Suprapubic skin (tissue), 4 donors: ENCODE measurements at regions not wholly inside any gene's neighbourhood (a gene's known extent, or its start where the extent isn't known, plus 50 kb on each side); places are given as distances from the start of the nearest gene placed in this dataset.

Source experiments
- DNase-seq, 2 donors: peaks; one replicate each; pipeline ENCODE4 v3.0.0-alpha.2; 2019; ENCODE audit warnings: low spot score in 2 of 2
- H3K27ac ChIP-seq: fragments of 200-600 bp; sonication (generic); one replicate; pipeline ENCODE4 v1.5.1; 2019
- H3K27me3 ChIP-seq: fragments of 200-600 bp; sonication (generic); one replicate; pipeline ENCODE4 v1.5.1; 2019
- H3K36me3 ChIP-seq: fragments of 200-600 bp; sonication (generic); one replicate; pipeline ENCODE4 v1.5.1; 2019
- H3K4me1 ChIP-seq: fragments of 200-600 bp; sonication (generic); one replicate; pipeline ENCODE4 v1.5.1; 2019
- H3K4me3 ChIP-seq: fragments of 200-600 bp; sonication (generic); one replicate; pipeline ENCODE4 v1.5.1; 2019; ENCODE audit warnings: mild to moderate bottlenecking
- H3K9me3 ChIP-seq: fragments of 200-600 bp; sonication (generic); one replicate; pipeline ENCODE4 v1.5.1; 2019
- EP300 ChIP-seq: sonication (generic); formaldehyde crosslinking; IDR thresholded peaks from one replicate; pipeline ENCODE4 v1.6.1; 2017; ENCODE audit warnings: antibody characterized with exemption
- POLR2A ChIP-seq, 2 donors: fragments of 450-650 bp; IDR thresholded peaks; one replicate each; pipeline ENCODE4 v1.6.1; 2017; ENCODE audit warnings: antibody characterized with exemption in 2 of 2, mild to moderate bottlenecking in 2 of 2, moderate library complexity in 2 of 2
- POLR2AphosphoS5 ChIP-seq, 3 donors: sonication (generic); formaldehyde crosslinking; IDR thresholded peaks; one replicate each; pipeline ENCODE4 v1.6.1; 2017; ENCODE audit warnings: antibody characterized with exemption in 3 of 3
- WGBS: methylation state at CpG from one replicate; pipeline ENCODE4 v1.1.5; 2018; 5-methylcytosine and 5-hydroxymethylcytosine counted together
- TF ChIP-seq, protein P1 (sequence below), 2 donors: fragments of 200-600 bp in 1 of 2; fragments of 450-650 bp in 1 of 2; sonication (generic) in 1 of 2; IDR thresholded peaks; one replicate each; pipeline ENCODE4 v1.5.1; 2016 to 2019; ENCODE audit warnings: antibody characterized with exemption in 2 of 2, mild to moderate bottlenecking in 1 of 2, moderate library complexity in 1 of 2

DNA sequence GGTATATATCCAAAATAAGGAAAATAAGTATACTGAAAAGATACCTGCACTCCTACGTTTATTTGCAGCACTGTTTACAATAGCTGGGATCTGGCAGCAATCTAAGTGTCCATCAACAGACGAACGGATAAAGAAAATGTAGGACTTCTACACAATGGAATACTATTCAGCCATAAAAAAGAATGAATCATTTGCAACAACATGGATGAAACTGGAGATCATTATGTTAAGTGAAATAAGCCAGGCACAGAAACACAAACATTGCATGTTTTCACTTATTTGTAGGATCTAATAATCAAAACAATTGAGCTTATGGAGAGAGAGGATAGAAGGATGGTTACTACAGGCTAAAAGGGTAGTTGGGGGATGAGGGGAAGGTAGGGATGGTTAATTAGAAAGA, 494.0 kb downstream of the UQCRFS1 start:
- TF ChIP-seq, protein P1, sequence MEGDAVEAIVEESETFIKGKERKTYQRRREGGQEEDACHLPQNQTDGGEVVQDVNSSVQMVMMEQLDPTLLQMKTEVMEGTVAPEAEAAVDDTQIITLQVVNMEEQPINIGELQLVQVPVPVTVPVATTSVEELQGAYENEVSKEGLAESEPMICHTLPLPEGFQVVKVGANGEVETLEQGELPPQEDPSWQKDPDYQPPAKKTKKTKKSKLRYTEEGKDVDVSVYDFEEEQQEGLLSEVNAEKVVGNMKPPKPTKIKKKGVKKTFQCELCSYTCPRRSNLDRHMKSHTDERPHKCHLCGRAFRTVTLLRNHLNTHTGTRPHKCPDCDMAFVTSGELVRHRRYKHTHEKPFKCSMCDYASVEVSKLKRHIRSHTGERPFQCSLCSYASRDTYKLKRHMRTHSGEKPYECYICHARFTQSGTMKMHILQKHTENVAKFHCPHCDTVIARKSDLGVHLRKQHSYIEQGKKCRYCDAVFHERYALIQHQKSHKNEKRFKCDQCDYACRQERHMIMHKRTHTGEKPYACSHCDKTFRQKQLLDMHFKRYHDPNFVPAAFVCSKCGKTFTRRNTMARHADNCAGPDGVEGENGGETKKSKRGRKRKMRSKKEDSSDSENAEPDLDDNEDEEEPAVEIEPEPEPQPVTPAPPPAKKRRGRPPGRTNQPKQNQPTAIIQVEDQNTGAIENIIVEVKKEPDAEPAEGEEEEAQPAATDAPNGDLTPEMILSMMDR (IDR thresholded peaks at IDR 0.05): no peak
- TF ChIP-seq POLR2A (IDR thresholded peaks at IDR 0.05) (no peak), POLR2AphosphoS5 (IDR thresholded peaks at IDR 0.05) (no peak), EP300 (no peak)
- Histone ChIP-seq H3K9me3 (no peaks in the 10 kb centered on the region), H3K27me3 (no peaks in the 10 kb centered on the region), H3K4me3 (no peak overlapping the region), H3K4me1 (no peaks in the 10 kb centered on the region), H3K27ac (no peak overlapping the region), H3K36me3 (no peaks in the 10 kb centered on the region)
- 90% methylated on average over 3 of the region's 3 CpGs for WGBS
- DNase-seq: no peak

GRCh38 chr19:28715157-28715556, 497.8 kb downstream of the UQCRFS1 start:
- TF ChIP-seq EP300: no peak
- DNase-seq: no peak
- no peaks in the 10 kb centered on the region for H3K9me3 ChIP-seq
- no peak overlapping the region for H3K27ac ChIP-seq
- WGBS: 97% methylated on average over 2 of the region's 3 CpGs
- H3K4me3 ChIP-seq: no peak overlapping the region
- no peaks in the 10 kb centered on the region for H3K36me3 ChIP-seq
- H3K4me1 ChIP-seq: no peaks in the 10 kb centered on the region
- no peaks in the 10 kb centered on the region for H3K27me3 ChIP-seq

- H3K9me3 ChIP-seq: no peaks in the 10 kb centered on the region
- H3K36me3 ChIP-seq: no peaks in the 10 kb centered on the region
- DNase-seq: no peak
- no peaks in the 10 kb centered on the region for H3K27me3 ChIP-seq
- WGBS: 59% methylated on average over 3 of the region's 3 CpGs
- no peak for TF ChIP-seq EP300
- TF ChIP-seq POLR2A (IDR thresholded peaks at IDR 0.05): no peak
- TF ChIP-seq, protein P1 (IDR thresholded peaks at IDR 0.05): no peak
- TF ChIP-seq POLR2AphosphoS5 (IDR thresholded peaks at IDR 0.05): no peak
- H3K27ac ChIP-seq: no peak overlapping the region
- no peak overlapping the region for H3K4me3 ChIP-seq
- H3K4me1 ChIP-seq: no peaks in the 10 kb centered on the region
Observed at GRCh38 chr19:28711411-28711810, 501.5 kb downstream of the UQCRFS1 start.

DNA sequence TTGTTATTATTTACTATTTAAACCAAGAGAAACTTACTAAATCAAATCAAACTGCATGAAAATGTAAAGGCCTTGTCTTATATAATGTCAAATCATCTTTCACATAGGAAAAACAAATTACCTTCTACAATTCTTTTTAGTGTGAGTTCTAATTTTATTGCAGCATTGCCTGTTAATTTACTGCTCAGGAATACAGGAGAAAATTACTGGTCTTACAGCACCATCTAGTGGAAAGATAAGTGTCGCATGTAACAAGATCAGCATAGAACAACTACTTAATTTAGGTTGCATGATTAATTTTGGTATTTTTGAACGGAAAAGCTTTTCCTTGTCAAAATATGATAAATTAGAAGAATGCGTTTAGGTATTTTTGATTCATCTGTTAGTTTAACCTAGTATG, 502.7 kb downstream of the UQCRFS1 start:
- TF ChIP-seq, protein P1 (IDR thresholded peaks at IDR 0.05): peak; percentile 49 to 55
- no peak for TF ChIP-seq POLR2A (IDR thresholded peaks at IDR 0.05)
- Histone ChIP-seq H3K27me3 (no peaks in the 10 kb centered on the region), H3K4me1 (no peaks in the 10 kb centered on the region), H3K27ac (no peak overlapping the region), H3K4me3 (no peak overlapping the region), H3K36me3 (no peaks in the 10 kb centered on the region), H3K9me3 (no peaks in the 10 kb centered on the region)
- DNase-seq: no peak
- under 1% methylated on average over 3 of the region's 3 CpGs for WGBS

DNA sequence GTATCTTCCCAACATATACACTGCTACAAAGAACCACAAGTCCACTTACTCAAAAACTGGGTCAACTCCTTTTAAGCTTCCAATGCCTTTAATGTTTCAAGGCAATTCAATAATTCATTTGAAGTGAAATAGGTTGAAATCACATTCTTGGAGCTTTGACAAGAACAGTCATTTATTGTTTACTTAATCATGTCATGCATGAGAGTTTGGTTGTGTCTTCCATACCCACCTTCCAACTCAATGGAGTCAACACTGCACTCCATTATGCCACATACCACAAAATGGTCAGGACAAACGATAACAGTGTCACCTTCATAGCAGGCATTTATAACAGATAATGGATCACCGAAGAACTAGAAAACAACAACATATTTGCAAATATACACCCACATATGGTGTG, 506.3 kb downstream of the UQCRFS1 start:
- 93% methylated on average over 2 of the region's 2 CpGs for WGBS
- TF ChIP-seq POLR2AphosphoS5 (IDR thresholded peaks at IDR 0.05): no peak
- TF ChIP-seq EP300: no peak
- no peak for TF ChIP-seq POLR2A (IDR thresholded peaks at IDR 0.05)
- TF ChIP-seq, protein P1 (IDR thresholded peaks at IDR 0.05): no peak
- Histone ChIP-seq H3K4me3 (no peak overlapping the region), H3K9me3 (no peaks in the 10 kb centered on the region), H3K36me3 (no peaks in the 10 kb centered on the region), H3K27me3 (no peaks in the 10 kb centered on the region), H3K27ac (no peak overlapping the region), H3K4me1 (no peaks in the 10 kb centered on the region)
- no peak for DNase-seq

GRCh38 chr19:28705008-28705407, 507.9 kb downstream of the UQCRFS1 start:
- DNase-seq: no peak
- no peaks in the 10 kb centered on the region for H3K27me3 ChIP-seq
- 64% methylated on average over 3 of the region's 3 CpGs for WGBS

More at GRCh38 chr19:28705008-28705407, 507.9 kb downstream of the UQCRFS1 start:
- TF ChIP-seq POLR2A (IDR thresholded peaks at IDR 0.05): no peak
- no peak for TF ChIP-seq EP300
- TF ChIP-seq, protein P1 (IDR thresholded peaks at IDR 0.05): no peak
- TF ChIP-seq POLR2AphosphoS5 (IDR thresholded peaks at IDR 0.05): no peak
- H3K36me3 ChIP-seq: no peaks in the 10 kb centered on the region
- no peak overlapping the region for H3K27ac ChIP-seq
- H3K9me3 ChIP-seq: no peaks in the 10 kb centered on the region
- H3K4me3 ChIP-seq: no peak overlapping the region
- H3K4me1 ChIP-seq: no peaks in the 10 kb centered on the region
